NOMO-1 (cell line): ENCODE measurements at regions not wholly inside any gene's neighbourhood (a gene's known extent, or its start where the extent isn't known, plus 50 kb on each side); places are given as distances from the start of the nearest gene placed in this dataset.
"Not testable (repeated sequence)": the region's sequence is repeated elsewhere in the genome, so short reads cannot be mapped to it uniquely, and the experiment has no call there.

Experiments used
- DNase-seq, 2 experiments: peaks; one replicate each; lab custom pipeline; 2025; ENCODE audit not compliant: unreplicated experiment in 2 of 2; lab: John Stamatoyannopoulos, UW

DNA sequence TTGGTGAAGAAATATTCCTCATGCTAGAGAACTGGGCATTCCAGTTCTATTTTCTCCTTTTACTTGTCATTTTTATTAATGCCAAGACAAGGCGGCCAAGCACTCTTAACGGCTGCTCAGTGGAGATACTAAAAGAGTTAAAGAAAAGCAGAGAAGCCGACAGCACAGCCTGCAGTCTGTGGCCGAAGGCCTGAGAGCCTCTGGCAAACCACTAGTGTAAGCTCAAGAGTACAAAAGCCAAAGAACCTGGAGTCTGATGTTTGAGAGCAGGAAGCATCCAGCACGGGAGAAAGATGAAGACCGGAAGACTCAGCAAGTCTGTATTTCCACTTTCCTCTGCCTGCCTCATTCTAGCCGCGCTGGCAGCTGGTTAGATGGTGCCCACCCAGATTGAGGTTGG, 167.1 kb upstream of the FUT9 start:
- no peak for DNase-seq

DNA sequence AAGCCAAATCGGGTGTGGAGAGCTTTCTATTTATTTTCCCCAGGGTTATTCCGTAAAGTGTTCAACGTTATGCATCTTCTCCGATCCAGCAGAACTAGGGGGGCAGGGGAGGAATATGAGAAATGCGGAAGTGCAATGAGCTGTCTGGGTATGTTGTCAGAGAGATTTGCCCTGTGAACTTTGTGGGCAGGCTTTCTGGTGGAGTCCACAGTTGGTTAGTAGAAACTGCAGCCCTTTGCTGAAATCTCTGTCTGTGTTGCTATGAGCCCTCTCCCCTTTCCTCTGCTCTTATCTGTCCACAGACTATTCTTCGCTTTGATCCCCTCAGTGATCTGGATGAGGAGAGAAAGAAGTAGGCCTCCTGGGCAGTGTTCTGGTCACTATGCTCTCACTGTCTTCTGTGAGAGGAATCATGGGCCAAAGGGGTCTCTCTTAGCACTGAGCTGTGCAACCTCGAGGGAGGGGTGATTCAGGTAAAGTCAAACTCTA, 158.9 kb upstream of the FUT9 start:
- DNase-seq = no peak

DNA sequence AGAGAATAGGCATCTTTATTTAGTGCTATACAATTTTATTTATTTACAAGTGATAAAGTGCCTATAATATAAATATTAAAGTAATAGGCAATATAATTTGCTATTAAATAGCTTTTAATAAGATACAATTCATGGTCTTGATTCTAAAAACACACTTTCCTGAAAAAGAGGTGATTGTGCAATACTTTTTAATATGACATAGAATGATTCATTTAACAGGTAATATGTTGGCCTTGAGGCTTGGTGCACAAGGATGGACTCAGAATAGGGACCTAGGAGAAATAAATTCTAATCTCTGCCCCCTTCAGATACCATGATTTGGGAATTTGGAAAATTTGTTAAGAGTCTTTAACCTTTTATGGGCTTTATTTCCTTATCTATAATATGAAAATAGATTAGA, 149.9 kb upstream of the FUT9 start:
- DNase-seq = no peak

DNA sequence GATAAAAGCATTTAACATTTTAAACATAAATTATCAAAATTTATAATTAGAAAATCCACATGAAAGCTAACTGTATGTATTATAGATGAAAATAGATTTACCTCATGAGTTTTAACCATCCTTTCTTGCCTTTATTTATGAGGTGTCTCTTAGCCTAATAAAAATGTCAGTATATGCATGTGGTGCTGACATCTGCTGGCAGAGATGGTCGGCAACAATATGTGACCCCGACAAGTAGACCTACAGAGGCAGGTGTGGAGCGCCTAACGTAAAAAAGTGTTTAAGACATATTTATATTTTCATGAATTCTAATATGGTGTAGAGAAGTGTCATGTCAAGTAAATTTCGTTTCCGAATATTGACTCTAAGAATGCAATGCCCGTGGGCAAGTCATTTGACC, 149.0 kb upstream of the FUT9 start:
- no peak for DNase-seq

DNA sequence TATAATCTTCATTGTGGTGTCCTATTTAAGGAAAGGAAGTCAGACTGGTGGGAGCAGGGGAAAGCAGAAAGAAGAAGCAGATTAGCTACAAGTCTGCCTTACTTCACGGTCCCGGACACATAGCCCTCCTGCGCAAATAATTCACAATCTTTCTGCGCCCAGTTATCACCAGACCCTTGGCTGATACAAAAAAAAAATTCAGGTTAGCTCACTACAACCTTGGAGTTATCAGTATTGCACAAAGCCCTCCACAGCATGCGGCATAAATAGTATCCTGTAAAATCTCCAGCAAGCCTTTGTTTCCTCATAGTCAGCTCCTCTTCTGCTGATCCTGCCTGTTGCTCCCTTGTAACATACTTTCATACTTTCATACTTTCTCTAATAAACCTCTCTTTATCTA, 148.6 kb upstream of the FUT9 start:
- DNase-seq = no peak

DNA sequence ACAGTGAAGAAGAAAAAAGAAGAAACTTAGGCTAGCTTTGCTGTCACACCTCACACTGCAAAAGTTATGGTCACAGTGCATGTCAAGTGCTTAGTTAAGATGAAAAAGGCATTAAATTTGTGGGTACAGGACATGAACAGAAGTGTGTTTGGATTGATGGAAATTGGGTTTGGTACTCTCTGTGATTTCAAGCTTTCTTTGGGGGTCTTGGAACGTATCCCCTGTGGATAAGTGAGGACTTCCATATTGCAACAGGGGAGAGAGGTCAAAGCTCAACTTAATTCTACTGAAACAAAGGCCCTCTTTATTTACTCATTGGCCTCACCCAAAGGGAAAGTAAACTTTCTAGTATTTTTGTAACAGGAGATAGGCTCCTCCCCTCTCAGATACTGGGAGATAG, 138.3 kb upstream of the FUT9 start:
- DNase-seq = no peak

DNA sequence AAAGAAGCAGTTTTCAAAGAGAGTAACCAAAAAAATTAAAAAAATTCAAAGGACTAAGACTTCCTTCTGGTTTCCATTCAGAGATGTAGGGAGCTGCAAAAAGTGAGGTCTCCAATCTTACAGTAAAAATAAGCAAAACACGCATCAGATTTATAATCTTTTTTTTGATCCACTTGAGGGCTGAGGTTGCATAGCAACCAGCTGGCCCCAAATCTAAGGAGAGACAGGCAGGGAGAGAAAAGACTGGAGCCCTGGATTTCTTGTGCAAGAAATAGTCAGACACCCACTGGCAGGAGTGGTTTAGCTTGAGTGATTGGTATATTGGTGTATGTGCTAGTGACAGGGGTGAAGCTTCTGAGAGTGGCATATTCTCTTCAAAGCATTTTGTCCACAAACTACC, 135.9 kb upstream of the FUT9 start:
- no peak for DNase-seq

DNA sequence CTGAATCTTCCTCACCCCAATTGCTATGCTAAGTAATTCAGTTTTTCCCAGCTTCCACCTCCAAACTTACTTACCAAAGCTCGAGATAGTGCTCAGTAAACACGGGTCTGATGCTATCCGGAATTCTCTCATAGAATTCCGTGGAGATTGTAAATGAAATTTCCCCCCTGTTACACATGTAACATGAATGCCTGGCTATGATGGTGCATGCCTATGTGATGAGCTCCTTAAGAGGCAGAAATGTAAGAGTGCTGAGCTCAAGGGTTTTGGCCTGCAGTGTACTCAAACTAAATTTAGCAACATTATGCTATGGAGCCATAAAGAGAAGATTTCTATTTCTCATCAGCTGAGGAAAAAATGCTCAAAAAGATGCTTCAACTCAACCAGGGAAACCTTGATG, 133.4 kb upstream of the FUT9 start:
- DNase-seq = no peak

DNA sequence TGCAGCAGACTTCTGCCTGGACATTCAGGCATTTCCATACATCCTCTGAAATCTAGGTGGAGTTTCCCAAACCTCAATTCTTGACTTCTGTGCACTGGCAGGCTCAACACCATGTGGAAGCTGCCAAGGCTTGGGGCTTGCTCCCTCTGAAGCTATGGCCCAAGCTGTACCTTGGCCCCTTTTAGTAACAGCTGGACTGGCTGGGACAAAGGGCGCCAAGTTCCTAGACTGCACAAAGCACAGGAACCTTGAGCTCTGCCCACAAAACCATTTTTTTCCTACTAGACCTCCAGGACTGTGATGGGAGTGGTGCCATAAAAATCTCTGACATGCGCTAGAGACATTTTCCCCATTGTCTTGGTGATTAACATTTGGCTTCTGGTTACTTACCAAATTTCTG, 127.1 kb upstream of the FUT9 start:
- not testable (repeated sequence) for DNase-seq

DNA sequence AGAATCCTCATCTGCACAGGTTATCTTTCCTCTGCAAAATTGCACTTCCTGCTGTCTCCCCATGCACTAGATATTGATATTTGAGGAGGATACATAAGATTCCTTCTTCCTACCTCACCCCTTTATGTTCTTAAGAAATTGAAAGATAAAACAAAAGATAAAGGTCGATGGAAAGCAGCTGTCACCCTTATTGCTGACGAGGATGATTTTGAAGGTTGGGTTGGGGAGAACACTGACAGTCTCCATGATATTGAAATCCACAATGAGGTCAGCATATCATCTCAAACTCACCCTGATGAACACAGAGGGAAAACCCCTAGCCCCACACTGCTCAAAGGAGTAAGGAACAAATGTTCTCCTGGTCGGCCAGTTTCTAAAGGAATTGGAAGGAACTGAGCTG, 110.6 kb upstream of the FUT9 start:
- DNase-seq = no peak

DNA sequence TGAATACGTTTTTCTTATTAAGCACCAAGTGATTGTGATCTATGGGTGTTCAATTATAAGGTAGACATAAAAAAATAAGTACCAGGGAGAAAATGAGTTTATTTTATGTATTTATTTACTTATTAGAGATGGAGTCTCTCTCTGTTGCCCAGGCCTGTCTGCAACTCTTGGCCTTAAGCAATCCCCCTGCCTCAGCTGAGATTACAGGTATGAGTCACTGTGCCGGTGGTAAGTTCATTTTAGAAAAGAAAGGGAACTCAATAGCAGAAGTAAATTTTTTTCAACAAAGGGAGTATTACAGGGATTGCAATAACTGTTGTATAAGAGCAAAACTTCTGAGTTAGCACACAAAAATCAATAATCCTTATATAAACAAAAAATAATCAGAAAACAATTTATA, 98.7 kb upstream of the FUT9 start:
- DNase-seq = peak; percentile 25 to 60

DNA sequence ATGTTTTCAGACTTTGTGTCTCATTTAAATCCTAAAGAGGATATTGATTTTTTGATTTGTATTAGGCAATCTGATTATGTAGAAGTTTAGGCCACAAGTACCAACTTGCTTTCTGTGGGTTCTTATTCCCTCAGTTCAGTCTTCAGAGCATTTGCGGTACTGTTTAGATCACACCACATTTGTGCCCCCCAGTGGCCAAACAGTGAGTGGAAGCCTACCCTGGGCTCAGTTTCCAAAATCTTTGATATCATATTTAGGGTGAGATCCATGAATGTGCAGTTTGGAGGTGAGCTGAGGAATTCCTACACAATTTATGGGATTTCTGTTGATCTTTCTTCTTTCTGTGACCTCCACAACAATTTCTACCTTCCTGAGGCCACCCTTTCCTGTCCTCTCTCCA, 92.3 kb upstream of the FUT9 start:
- DNase-seq = no peak

DNA sequence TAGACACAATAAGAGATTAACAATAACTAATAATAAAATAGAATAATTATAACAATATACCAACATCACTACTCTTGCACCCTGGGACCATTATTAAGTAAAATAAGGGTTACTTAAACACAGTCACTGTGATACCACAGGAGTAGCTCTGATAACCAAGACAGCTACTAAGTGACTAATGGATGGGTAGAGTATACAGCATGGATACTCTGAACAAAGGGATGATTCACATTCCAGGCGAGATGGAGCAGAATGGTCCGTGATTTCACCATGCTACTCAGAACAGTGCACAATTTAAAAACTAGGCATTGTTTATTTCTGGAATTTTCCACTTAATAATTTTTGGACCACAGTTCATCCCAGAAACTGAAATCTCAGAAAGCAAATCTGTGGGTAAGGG, 80.0 kb upstream of the FUT9 start:
- no peak for DNase-seq

DNA sequence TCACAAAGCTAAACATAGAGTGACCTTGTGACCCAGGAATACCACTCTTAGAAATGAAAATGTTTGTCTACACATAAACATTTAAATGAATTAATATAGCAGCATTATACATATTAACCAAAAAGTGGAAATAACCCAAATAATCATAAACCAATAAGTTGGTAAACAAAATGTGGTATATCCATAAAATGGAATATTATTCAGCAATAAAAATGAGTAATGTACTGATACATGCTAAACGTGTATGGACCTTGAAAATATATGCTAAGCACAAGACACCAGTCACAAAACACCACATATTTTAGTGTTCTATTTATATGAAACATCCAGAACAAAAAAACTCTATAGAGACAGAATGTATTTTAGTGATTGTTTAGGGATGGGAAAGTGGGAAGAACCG, 68.9 kb upstream of the FUT9 start:
- no peak for DNase-seq

DNA sequence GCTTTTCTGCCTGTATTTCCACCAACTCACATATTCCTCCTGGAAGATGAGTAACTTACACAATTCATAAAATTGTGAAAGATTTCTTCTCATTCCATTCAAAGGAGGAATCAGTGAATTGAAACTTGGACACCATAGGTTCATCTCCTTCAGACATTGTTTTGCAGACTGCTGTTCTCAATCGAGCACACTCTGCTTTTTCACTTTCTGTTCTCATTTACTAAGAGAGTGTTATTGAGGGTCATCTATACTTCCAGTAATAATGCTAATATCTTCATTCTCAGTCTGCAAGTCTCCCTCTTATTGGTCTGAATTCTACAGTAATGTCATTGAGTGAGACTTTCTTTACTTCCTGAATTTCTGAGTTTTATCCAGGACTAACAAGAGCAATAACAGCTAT, 67.5 kb upstream of the FUT9 start:
- no peak for DNase-seq

DNA sequence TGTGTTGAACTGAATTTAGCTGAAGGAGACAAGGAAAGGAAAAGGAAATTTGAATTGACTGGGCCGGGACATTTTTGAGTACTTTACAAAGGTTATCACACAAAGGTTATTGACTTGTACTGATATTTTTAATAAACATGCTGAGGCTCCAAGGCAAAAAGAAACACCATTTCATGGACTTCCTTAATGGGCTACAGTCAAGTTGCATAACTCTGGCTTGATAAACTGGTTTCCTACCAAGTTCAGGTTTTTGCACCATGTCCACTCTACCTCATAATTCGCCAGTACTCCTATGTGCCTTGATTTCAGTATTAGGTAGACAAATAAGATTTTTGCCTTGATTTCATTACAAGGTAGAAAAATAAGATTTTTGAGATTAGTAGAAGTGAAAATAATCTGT, 65.8 kb upstream of the FUT9 start:
- DNase-seq = no peak

DNA sequence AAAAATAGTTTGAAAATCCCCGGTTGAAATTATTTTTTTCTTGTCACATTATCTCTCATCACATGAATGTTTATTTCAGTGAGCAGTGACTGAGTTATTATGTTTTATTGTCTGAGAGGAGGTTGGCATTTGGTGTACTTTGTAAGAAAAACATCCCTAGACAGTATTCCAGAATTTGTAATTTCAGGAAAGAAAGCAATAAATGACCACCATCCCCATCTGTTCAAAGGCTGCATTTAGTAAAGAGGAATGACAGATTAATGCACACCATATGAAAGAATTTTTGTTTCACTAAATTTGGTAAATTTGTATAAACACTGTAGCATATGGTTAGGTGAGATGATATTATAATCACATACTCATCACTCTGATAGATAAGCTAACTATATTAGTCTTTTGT, 57.1 kb upstream of the FUT9 start:
- no peak for DNase-seq

DNA sequence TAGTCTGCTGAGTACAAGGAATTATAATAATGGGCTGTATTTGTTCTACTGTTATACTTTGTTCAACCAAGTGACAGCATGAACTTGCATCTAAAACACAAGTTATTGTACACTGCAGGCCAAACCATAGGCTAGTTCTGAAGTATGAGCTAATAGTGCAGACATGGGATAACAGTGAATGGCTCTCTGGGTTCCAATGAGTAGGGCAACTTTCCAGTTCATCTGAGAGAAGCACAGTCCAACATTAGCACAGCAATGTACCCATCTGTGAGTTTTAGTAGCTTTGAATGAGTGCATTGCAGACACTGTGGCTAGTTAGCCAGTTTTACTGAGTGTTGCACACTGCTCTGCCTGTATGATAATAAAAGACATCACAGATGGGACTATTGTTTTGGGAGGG, 56.5 kb upstream of the FUT9 start:
- no peak for DNase-seq
